ENCODE measurements at regions not wholly inside any gene's neighbourhood (a gene's known extent, or its start where the extent isn't known, plus 50 kb on each side); places are given as distances from the start of the nearest gene placed in this dataset.

GRCh38 chr7:153010416-153010815, 250.9 kb downstream of the ACTR3B start:
- TF ChIP-seq CTCF (IDR thresholded peaks at IDR 0.05): no peak
- no peaks in the 10 kb centered on the region for H3K36me3 Mint-ChIP-seq

GRCh38 chr7:153012203-153012602, 252.7 kb downstream of the ACTR3B start:
- H3K4me1 Mint-ChIP-seq: no peaks in the 10 kb centered on the region
- Histone ChIP-seq H3K4me2 (replicated peaks; ENCODE audit: extremely low read depth, low read length, poor library complexity, severe bottlenecking) (no peak overlapping the region), H3K79me2 (ENCODE audit: insufficient read depth, low read length) (no peaks in the 10 kb centered on the region), H3K4me3 (replicated peaks in 1 of 3; ENCODE audit: low read depth in 2 of 3, low read length in 3 of 3) (no peak overlapping the region), H3K4me1 (ENCODE audit: control insufficient read depth in 1 of 2, insufficient read depth in 2 of 2, low read length in 2 of 2) (no peaks in the 10 kb centered on the region), H4K20me1 (ENCODE audit: insufficient read depth, low read length) (no peaks in the 10 kb centered on the region), H3K9me3 (replicated peaks in 1 of 2; ENCODE audit: control insufficient read depth in 1 of 2, insufficient read depth in 1 of 2, low read length in 2 of 2) (peaks cover 0 to 10% of the 10 kb centered on the region in 2 donors), H3K36me3 (replicated peaks in 1 of 2; ENCODE audit: control insufficient read depth in 1 of 2, insufficient read depth in 2 of 2, low read length in 2 of 2) (no peaks in the 10 kb centered on the region), H3K27ac (ENCODE audit: low read depth in 1 of 2, low read length in 2 of 2) (no peak overlapping the region), H3K9ac (ENCODE audit: insufficient read depth, low read length, poor library complexity, severe bottlenecking) (no peak overlapping the region), H2AFZ (ENCODE audit: insufficient read depth, low read depth, low read length, poor library complexity, severe bottlenecking) (no peak overlapping the region), H3K27me3 (ENCODE audit: control insufficient read depth in 2 of 2, insufficient read depth in 2 of 2, low read length in 2 of 2) (no peaks in the 10 kb centered on the region)
- no CpG with 5 or more reads among the region's 4 CpGs for WGBS (ENCODE audit: insufficient coverage)
- no peak overlapping the region for H3K27ac Mint-ChIP-seq
- no peaks in the 10 kb centered on the region for H3K36me3 Mint-ChIP-seq
- intact Hi-C loops (cut with micrococcal nuclease): no loop called here
- DNase-seq: no peak
- peaks cover 0 to 26% (median 7%) of the 10 kb centered on the region in 7 donors for H3K9me3 Mint-ChIP-seq
- no peak overlapping the region for H3K4me3 Mint-ChIP-seq
- TF ChIP-seq CTCF (IDR thresholded peaks at IDR 0.05): no peak
- peaks cover 0 to 2% (median 1%) of the 10 kb centered on the region in 3 donors for H3K27me3 Mint-ChIP-seq (ENCODE audit: low read depth in 3 of 3)

More at GRCh38 chr7:153010416-153010815, 250.9 kb downstream of the ACTR3B start:
- H4K20me1 ChIP-seq (ENCODE audit: insufficient read depth, low read length): no peaks in the 10 kb centered on the region
- Mint-ChIP-seq H3K4me1 (no peaks in the 10 kb centered on the region), H3K27ac (no peak overlapping the region), H3K27me3 (ENCODE audit: low read depth in 3 of 3) (peaks cover 0 to 2% (median 0%) of the 10 kb centered on the region in 3 donors), H3K9me3 (peaks cover 0 to 26% (median 8%) of the 10 kb centered on the region in 7 donors), H3K4me3 (no peak overlapping the region)
- H2AFZ ChIP-seq (ENCODE audit: insufficient read depth, low read depth, low read length, poor library complexity, severe bottlenecking): no peak overlapping the region
- intact Hi-C loops (cut with micrococcal nuclease): no loop called here
- H3K27ac ChIP-seq (ENCODE audit: low read depth in 1 of 2, low read length in 2 of 2): no peak overlapping the region
- no peak overlapping the region for H3K4me3 ChIP-seq (replicated peaks in 1 of 3; ENCODE audit: low read depth in 2 of 3, low read length in 3 of 3)
- H3K4me1 ChIP-seq (ENCODE audit: control insufficient read depth in 1 of 2, insufficient read depth in 2 of 2, low read length in 2 of 2): no peaks in the 10 kb centered on the region
- no peaks in the 10 kb centered on the region for H3K27me3 ChIP-seq (ENCODE audit: control insufficient read depth in 2 of 2, insufficient read depth in 2 of 2, low read length in 2 of 2)
- no peak overlapping the region for H3K9ac ChIP-seq (ENCODE audit: insufficient read depth, low read length, poor library complexity, severe bottlenecking)
- H3K4me2 ChIP-seq (replicated peaks; ENCODE audit: extremely low read depth, low read length, poor library complexity, severe bottlenecking): no peak overlapping the region
- no peak for DNase-seq
- no peaks in the 10 kb centered on the region for H3K79me2 ChIP-seq (ENCODE audit: insufficient read depth, low read length)
- 82% methylated on average over 6 of the region's 10 CpGs for WGBS (ENCODE audit: insufficient coverage)
- H3K9me3 ChIP-seq (replicated peaks in 1 of 2; ENCODE audit: control insufficient read depth in 1 of 2, insufficient read depth in 1 of 2, low read length in 2 of 2): peaks cover 0 to 22% of the 10 kb centered on the region in 2 donors
- H3K36me3 ChIP-seq (replicated peaks in 1 of 2; ENCODE audit: control insufficient read depth in 1 of 2, insufficient read depth in 2 of 2, low read length in 2 of 2): no peaks in the 10 kb centered on the region

Data from CD14-positive monocyte (primary cell).